IMR-90 (cell line): ENCODE measurements at regions not wholly inside any gene's neighbourhood (a gene's known extent, or its start where the extent isn't known, plus 50 kb on each side); places are given as distances from the start of the nearest gene placed in this dataset.

Experiments used
- ATAC-seq: fragments of 200-7000 bp; cut with Tn5 transposase; 2 replicates; pipeline ENCODE4 v1.9.1; 2020; ENCODE audit warnings: low read depth, mild to moderate bottlenecking, moderate library complexity
- BruUV-seq: library from RNA; stranded (reverse); fragments of 400-500 nt; replicated peaks from 2 replicates; lab custom pipeline; 2021; lab: Mats Ljungman, UMichigan
- CTCF ChIA-PET: fragments of 300-600 bp; formaldehyde crosslinking; extraction: SDS; loops from one replicate; lab custom pipeline; 2021; ENCODE audit warnings: antibody characterized with exemption; lab: Yijun Ruan, JAX
- POLR2A ChIA-PET: fragments of 300-600 bp; sonication (Branson Sonifier 250); formaldehyde crosslinking; loops from one replicate; lab custom pipeline; 2022; ENCODE audit warnings: antibody characterized with exemption; ENCODE audit not compliant: unreplicated experiment; lab: Charles Lee
- DNase-seq: peaks from one replicate; pipeline ENCODE4 v3.0.0; 2013
- H2AFZ ChIP-seq: replicated peaks from 2 replicates; pipeline ENCODE3; 2013; ENCODE audit warnings: low read length, mild to moderate bottlenecking; ENCODE audit not compliant: poor library complexity
- H2AK5ac ChIP-seq: 2 replicates; pipeline ENCODE4 v1.6.1; 2013; ENCODE audit warnings: low read depth, low read length, inconsistent platforms
- H2AK9ac ChIP-seq: replicated peaks from 2 replicates; pipeline ENCODE3; 2013; ENCODE audit warnings: mild to moderate bottlenecking, low read depth, low read length, moderate library complexity; ENCODE audit not compliant: poor library complexity
- H2BK120ac ChIP-seq: 2 replicates; pipeline ENCODE4 v1.6.1; 2013; ENCODE audit warnings: low read depth, low read length, inconsistent platforms
- H2BK15ac ChIP-seq: 3 replicates; pipeline ENCODE4 v1.6.1; 2013; ENCODE audit warnings: low read depth, low read length, inconsistent platforms
- H2BK20ac ChIP-seq: 2 replicates; pipeline ENCODE4 v1.6.1; 2013; ENCODE audit warnings: low read depth, mild to moderate bottlenecking, inconsistent platforms, low read length, moderate library complexity
- H2BK5ac ChIP-seq: 2 replicates; pipeline ENCODE4 v1.6.1; 2013; ENCODE audit warnings: mild to moderate bottlenecking, low read depth, low read length, inconsistent platforms; ENCODE audit not compliant: poor library complexity, severe bottlenecking
- H3K14ac ChIP-seq: replicated peaks from 2 replicates; pipeline ENCODE4 v1.6.1; 2013; ENCODE audit warnings: low read depth, low read length, inconsistent platforms
- H3K18ac ChIP-seq: 2 replicates; pipeline ENCODE4 v1.6.1; 2013; ENCODE audit warnings: low read depth, low read length, control low read depth
- H3K23ac ChIP-seq: 2 replicates; pipeline ENCODE4 v1.6.1; 2013; ENCODE audit warnings: low read depth, low read length, inconsistent platforms
- H3K27ac ChIP-seq: 2 replicates; pipeline ENCODE4 v1.5.1; 2013; ENCODE audit warnings: mild to moderate bottlenecking, control low read depth, low read length; ENCODE audit not compliant: insufficient read depth
- H3K27me3 ChIP-seq: 2 replicates; pipeline ENCODE4 v1.6.1; 2013; ENCODE audit warnings: low read length; ENCODE audit not compliant: control insufficient read depth, insufficient read depth
- H3K36me3 ChIP-seq: 2 replicates; pipeline ENCODE4 v1.6.1; 2013; ENCODE audit warnings: low read length, mixed read lengths; ENCODE audit not compliant: control insufficient read depth, insufficient read depth
- H3K4ac ChIP-seq: 2 replicates; pipeline ENCODE4 v1.6.1; 2013; ENCODE audit warnings: low read depth, low read length, inconsistent platforms
- H3K4me1 ChIP-seq: 2 replicates; pipeline ENCODE4 v1.6.1; 2013; ENCODE audit warnings: low read length, mixed read lengths; ENCODE audit not compliant: control insufficient read depth, insufficient read depth
- H3K4me2 ChIP-seq: 2 replicates; pipeline ENCODE4 v1.6.1; 2013; ENCODE audit warnings: low read depth, mild to moderate bottlenecking, control low read depth, low read length, moderate library complexity
- H3K4me3 ChIP-seq: 2 replicates; pipeline ENCODE4 v1.5.1; 2013; ENCODE audit warnings: low read depth, mild to moderate bottlenecking, control low read depth, low read length, moderate library complexity; ENCODE audit not compliant: insufficient read depth
- H3K56ac ChIP-seq: 2 replicates; pipeline ENCODE4 v1.6.1; 2013; ENCODE audit warnings: low read length, inconsistent platforms; ENCODE audit not compliant: insufficient read depth; ENCODE audit errors: extremely low read depth
- H3K79me1 ChIP-seq, 2 experiments: 2 replicates each; pipeline ENCODE4 v1.6.1; 2013; ENCODE audit warnings: low read length in 2 of 2, inconsistent platforms in 1 of 2, low read depth in 1 of 2
- H3K9ac ChIP-seq: 2 replicates; pipeline ENCODE4 v1.6.1; 2013; ENCODE audit warnings: low read depth, low read length, control low read depth
- H3K9me1 ChIP-seq: 2 replicates; pipeline ENCODE4 v1.6.1; 2013; ENCODE audit warnings: low read length, inconsistent platforms; ENCODE audit not compliant: insufficient read depth
- H3K9me3 ChIP-seq: 2 replicates; pipeline ENCODE4 v1.6.1; 2013; ENCODE audit warnings: low read length; ENCODE audit not compliant: control insufficient read depth, insufficient read depth
- H4K20me1 ChIP-seq: 2 replicates; pipeline ENCODE4 v1.6.1; 2013; ENCODE audit warnings: low read length, inconsistent platforms; ENCODE audit not compliant: insufficient read depth
- H4K5ac ChIP-seq: 2 replicates; pipeline ENCODE4 v1.6.1; 2013; ENCODE audit warnings: mild to moderate bottlenecking, low read depth, low read length, control low read depth
- H4K8ac ChIP-seq, 2 experiments: 2 replicates each; pipeline ENCODE4 v1.6.1; 2013; ENCODE audit warnings: low read depth in 2 of 2, low read length in 2 of 2, control low read depth in 1 of 2, inconsistent platforms in 1 of 2
- H4K91ac ChIP-seq: 2 replicates; pipeline ENCODE4 v1.6.1; 2013; ENCODE audit warnings: low read depth, low read length, inconsistent platforms; ENCODE audit not compliant: insufficient read depth
- FOS ChIP-seq: fragments of 150-350 bp; IDR thresholded peaks from 2 replicates; pipeline ENCODE4 v1.6.1; 2016; ENCODE audit warnings: low read depth, low read length
- RFX5 ChIP-seq: IDR thresholded peaks from 2 replicates; pipeline ENCODE4 v1.8.0; 2012; ENCODE audit warnings: low read depth, mild to moderate bottlenecking, low read length, moderate library complexity
- WGBS, 2 experiments: methylation state at CpG; one replicate each; pipeline versions ENCODE4 v1.1.5 to v1.1.7; 2013; ENCODE audit warnings: missing lambda C conversion rate in 2 of 2; ENCODE audit not compliant: insufficient read length in 1 of 2; ENCODE audit errors: extremely low coverage in 2 of 2; 5-methylcytosine and 5-hydroxymethylcytosine counted together
- dilution Hi-C: fragments of 300-500 bp; cut with HindIII; formaldehyde crosslinking; loops from one replicate; pipeline ENCODE4 v1.14.3; 2018; ENCODE audit warnings: low sequenced_read_pairs; ENCODE audit not compliant: unreplicated experiment
- in situ Hi-C: fragments of 300-500 bp; cut with MboI; formaldehyde crosslinking; loops from 3 replicates; pipeline ENCODE4 v1.14.3; 2019; ENCODE audit warnings: low sequenced_read_pairs, inconsistent platforms, mixed read lengths
- intact Hi-C: fragments of 100-400 bp; cut with micrococcal nuclease; formaldehyde crosslinking; loops from 2 replicates; pipeline ENCODE4 v1.10.0; 2022

DNA sequence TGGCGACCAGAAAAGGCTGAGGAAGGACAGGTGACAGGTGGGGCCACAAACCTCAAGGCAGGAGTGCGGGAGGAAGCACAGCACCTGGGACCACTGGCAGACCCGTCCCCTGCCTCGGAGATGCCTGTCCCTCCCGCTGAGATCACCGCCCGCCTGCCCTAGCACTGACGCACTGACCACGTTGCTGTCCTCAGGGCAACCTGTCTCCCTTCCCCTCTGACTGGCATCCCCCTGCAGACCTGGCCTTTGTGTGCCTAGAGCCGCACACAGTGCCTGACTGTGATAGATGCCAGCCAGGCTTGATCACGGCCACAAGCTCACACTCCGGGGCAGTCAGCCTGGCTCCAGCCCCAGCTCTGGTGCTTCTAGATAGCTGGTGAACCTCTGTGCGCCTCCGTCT is 58.4 kb upstream of the EN2 start:
- WGBS, 2 experiments, result 59% methylated on average over 10 of the region's 14 CpGs; no CpG with 5 or more reads in 1 of the 2 experiments
- H3K56ac ChIP-seq, result no peak overlapping the region
- no peak overlapping the region for H2AK5ac ChIP-seq
- no peak overlapping the region for H3K4me2 ChIP-seq
- BruUV-seq, result no TSS peak
- H2BK20ac ChIP-seq, result no peak overlapping the region
- ChIA-PET POLR2A (no interaction called here), CTCF (no interaction called here)
- no peak overlapping the region for H2BK5ac ChIP-seq
- peaks cover 2% of the 10 kb centered on the region; the same call in 1 of the 2 replicates for H3K27me3 ChIP-seq
- ATAC-seq (no peak), DNase-seq (no peak)
- H3K18ac ChIP-seq, result no peak overlapping the region
- dilution Hi-C loops, result no loop called here
- H3K4me1 ChIP-seq, result no peaks in the 10 kb centered on the region
- no peaks in the 10 kb centered on the region for H4K20me1 ChIP-seq
- in situ Hi-C loops, result loop anchor here (25.0 kb wide), 1 partner anchor 363 kb away; no protein-coding TSS in a partner anchor
- TF ChIP-seq RFX5, result no peak
- no peak for TF ChIP-seq FOS
- H3K14ac ChIP-seq, result no peak overlapping the region
- H3K23ac ChIP-seq, result no peak overlapping the region
- no peak overlapping the region for H2AFZ ChIP-seq
- no peak overlapping the region for H2BK15ac ChIP-seq
- no peaks in the 10 kb centered on the region for H3K79me1 ChIP-seq
- no peak overlapping the region for H4K5ac ChIP-seq
- no peak overlapping the region for H3K9ac ChIP-seq
- H3K36me3 ChIP-seq, result no peaks in the 10 kb centered on the region
- no peak overlapping the region for H3K4ac ChIP-seq
- no peak overlapping the region for H4K91ac ChIP-seq
- no peak overlapping the region for H2AK9ac ChIP-seq
- H3K27ac ChIP-seq, result no peak overlapping the region
- H3K9me1 ChIP-seq, result no peaks in the 10 kb centered on the region
- no peak overlapping the region for H3K4me3 ChIP-seq
- no peak overlapping the region for H4K8ac ChIP-seq
- intact Hi-C loops, result no loop called here
- H2BK120ac ChIP-seq, result no peak overlapping the region
- H3K9me3 ChIP-seq, result no peaks in the 10 kb centered on the region
